ENCODE measurements at regions not wholly inside any gene's neighbourhood (a gene's known extent, or its start where the extent isn't known, plus 50 kb on each side); places are given as distances from the start of the nearest gene placed in this dataset.
A peak's percentile ranks its signal among the peaks of the same experiment; 100 is the strongest.

GRCh38 chr5:88452820-88453219 is 184.2 kb upstream of the TMEM161B start:
- TF ChIP-seq CTCF (IDR thresholded peaks at IDR 0.05; ENCODE audit: insufficient read depth, low read depth, low read length, missing control alignments): no peak
- H3K4me3 ChIP-seq (ENCODE audit: low read length): no peak overlapping the region
- DNase-seq (ENCODE audit: low read depth): peak; percentile 29

GRCh38 chr5:88450239-88450638 is 181.6 kb upstream of the TMEM161B start:
- no peak for DNase-seq (ENCODE audit: low read depth)
- TF ChIP-seq CTCF (IDR thresholded peaks at IDR 0.05; ENCODE audit: insufficient read depth, low read depth, low read length, missing control alignments): no peak
- no peak overlapping the region for H3K4me3 ChIP-seq (ENCODE audit: low read length)

GRCh38 chr5:88438006-88438405 is 169.4 kb upstream of the TMEM161B start:
- no peak for TF ChIP-seq CTCF (IDR thresholded peaks at IDR 0.05; ENCODE audit: insufficient read depth, low read depth, low read length, missing control alignments)
- DNase-seq (ENCODE audit: low read depth): no peak
- H3K4me3 ChIP-seq (ENCODE audit: low read length): no peak overlapping the region

GRCh38 chr5:88436290-88436689 is 167.6 kb upstream of the TMEM161B start:
- DNase-seq (ENCODE audit: low read depth): no peak
- TF ChIP-seq CTCF (IDR thresholded peaks at IDR 0.05; ENCODE audit: insufficient read depth, low read depth, low read length, missing control alignments): no peak
- no peak overlapping the region for H3K4me3 ChIP-seq (ENCODE audit: low read length)

- no peak for DNase-seq (ENCODE audit: low read depth)
- H3K4me3 ChIP-seq (ENCODE audit: low read length): no peak overlapping the region
- TF ChIP-seq CTCF (IDR thresholded peaks at IDR 0.05; ENCODE audit: insufficient read depth, low read depth, low read length, missing control alignments): no peak
Observed at GRCh38 chr5:88428633-88429032, 160.0 kb upstream of the TMEM161B start.

GRCh38 chr5:88426441-88426840 is 157.8 kb upstream of the TMEM161B start:
- TF ChIP-seq CTCF (IDR thresholded peaks at IDR 0.05; ENCODE audit: insufficient read depth, low read depth, low read length, missing control alignments): no peak
- DNase-seq (ENCODE audit: low read depth): no peak
- H3K4me3 ChIP-seq (ENCODE audit: low read length): no peak overlapping the region

- TF ChIP-seq CTCF (IDR thresholded peaks at IDR 0.05; ENCODE audit: insufficient read depth, low read depth, low read length, missing control alignments): no peak
- no peak for DNase-seq (ENCODE audit: low read depth)
- no peak overlapping the region for H3K4me3 ChIP-seq (ENCODE audit: low read length)
Observed at GRCh38 chr5:88425124-88425523, 156.5 kb upstream of the TMEM161B start.
